Spleen (tissue), 7 donors: ENCODE measurements at regions not wholly inside any gene's neighbourhood (a gene's known extent, or its start where the extent isn't known, plus 50 kb on each side); places are given as distances from the start of the nearest gene placed in this dataset.

Experiments
- POLR2AphosphoS5 ChIP-seq, 3 donors: sonication (generic); formaldehyde crosslinking; IDR thresholded peaks; one replicate each; pipeline ENCODE4 v1.5.1; 2017; ENCODE audit warnings: antibody characterized with exemption in 3 of 3
- TF ChIP-seq, protein P1 (sequence below), 11 experiments: fragments of 200-600 bp in 7 of 11; fragments of 450-650 bp in 4 of 11; sonication (generic) in 4 of 11; IDR thresholded peaks in 8 of 11; conservative IDR thresholded peaks in 3 of 11; 1 replicate in 7 of 11; 2 replicates in 4 of 11; pipeline versions ENCODE4 v1.4.0 to v1.8.0; 2016 to 2021; ENCODE audit warnings: antibody characterized with exemption in 11 of 11, inconsistent platforms in 4 of 11, mild to moderate bottlenecking in 1 of 11
- donor health status: DM: no; HTN: no; CAD: no; lungs with moderate emphysema.
- donor health status: DM: no; HTN: no; CAD: no.
- donor health status: DM: no; HTN: no; CAD: no.

DNA sequence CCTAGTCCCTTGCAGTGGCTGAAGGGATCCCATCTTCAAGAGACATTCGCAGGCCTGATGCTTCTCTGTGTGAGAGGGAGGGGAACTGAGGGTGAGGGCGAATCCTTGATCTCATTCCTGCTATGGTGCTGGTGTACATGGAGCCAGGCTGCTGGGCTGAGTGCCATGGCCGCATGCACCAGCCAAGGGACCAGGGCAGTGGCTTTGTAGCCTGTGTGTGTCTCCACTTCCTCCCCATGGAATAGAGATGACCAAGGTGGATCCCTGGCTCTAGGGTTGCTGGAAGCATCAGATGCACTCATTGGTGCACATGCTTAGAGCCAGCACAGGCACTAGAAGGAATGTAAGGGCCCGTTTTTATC is 195.0 kb downstream of the FOXL1 start:
- TF ChIP-seq, protein P1, sequence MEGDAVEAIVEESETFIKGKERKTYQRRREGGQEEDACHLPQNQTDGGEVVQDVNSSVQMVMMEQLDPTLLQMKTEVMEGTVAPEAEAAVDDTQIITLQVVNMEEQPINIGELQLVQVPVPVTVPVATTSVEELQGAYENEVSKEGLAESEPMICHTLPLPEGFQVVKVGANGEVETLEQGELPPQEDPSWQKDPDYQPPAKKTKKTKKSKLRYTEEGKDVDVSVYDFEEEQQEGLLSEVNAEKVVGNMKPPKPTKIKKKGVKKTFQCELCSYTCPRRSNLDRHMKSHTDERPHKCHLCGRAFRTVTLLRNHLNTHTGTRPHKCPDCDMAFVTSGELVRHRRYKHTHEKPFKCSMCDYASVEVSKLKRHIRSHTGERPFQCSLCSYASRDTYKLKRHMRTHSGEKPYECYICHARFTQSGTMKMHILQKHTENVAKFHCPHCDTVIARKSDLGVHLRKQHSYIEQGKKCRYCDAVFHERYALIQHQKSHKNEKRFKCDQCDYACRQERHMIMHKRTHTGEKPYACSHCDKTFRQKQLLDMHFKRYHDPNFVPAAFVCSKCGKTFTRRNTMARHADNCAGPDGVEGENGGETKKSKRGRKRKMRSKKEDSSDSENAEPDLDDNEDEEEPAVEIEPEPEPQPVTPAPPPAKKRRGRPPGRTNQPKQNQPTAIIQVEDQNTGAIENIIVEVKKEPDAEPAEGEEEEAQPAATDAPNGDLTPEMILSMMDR (IDR thresholded peaks at IDR 0.05 in 8 of 11, conservative IDR thresholded peaks at IDR 0.05 in 3 of 11), result no peak
- no peak for TF ChIP-seq POLR2AphosphoS5 (IDR thresholded peaks at IDR 0.05)
